Right lobe of liver (tissue), 4 donors: ENCODE measurements at regions not wholly inside any gene's neighbourhood (a gene's known extent, or its start where the extent isn't known, plus 50 kb on each side); places are given as distances from the start of the nearest gene placed in this dataset.

Experiments used
- CTCF ChIP-seq, 4 donors: fragments of 200-600 bp in 3 of 4; fragments of 450-650 bp in 1 of 4; IDR thresholded peaks; one replicate each; pipeline versions ENCODE4 v1.5.1 to v1.8.0; 2016 to 2022; ENCODE audit warnings: antibody characterized with exemption in 4 of 4, mild to moderate bottlenecking in 2 of 4
- POLR2A ChIP-seq: fragments of 450-650 bp; IDR thresholded peaks from one replicate; pipeline ENCODE4 v1.6.1; 2017; ENCODE audit warnings: antibody characterized with exemption, mild to moderate bottlenecking
- donor health status: DM: no; HTN: no; CAD: no.
- donor health status: DM: no; HTN: no; CAD: no.
- donor health status: DM: no; HTN: yes; CAD: no.

GRCh38 chr1:166261511-166261910 is 94.7 kb upstream of the FAM78B start:
- TF ChIP-seq CTCF (IDR thresholded peaks at IDR 0.05) (no peak), POLR2A (no peak)
